ENCODE measurements at regions not wholly inside any gene's neighbourhood (a gene's known extent, or its start where the extent isn't known, plus 50 kb on each side); places are given as distances from the start of the nearest gene placed in this dataset.

GRCh38 chr2:19272039-19272438, 86.4 kb downstream of the OSR1 start:
- no peak for TF ChIP-seq CTCF (IDR thresholded peaks at IDR 0.05; ENCODE audit: low read depth, low read length, poor library complexity, severe bottlenecking)
- no peak for TF ChIP-seq EZH2phosphoT487 (IDR thresholded peaks at IDR 0.05; ENCODE audit: borderline replicate concordance, low read length)

All from DOHH2 (cell line).